Calu3 (cell line): ENCODE measurements at regions not wholly inside any gene's neighbourhood (a gene's known extent, or its start where the extent isn't known, plus 50 kb on each side); places are given as distances from the start of the nearest gene placed in this dataset.

Source experiments
- BruUV-seq: library from RNA; stranded (reverse); fragments of 400-500 nt; replicated peaks from 2 replicates; lab custom pipeline; 2021; lab: Mats Ljungman, UMichigan
- CTCF ChIA-PET: fragments of 300-600 bp; sonication (Branson Sonifier 250); formaldehyde crosslinking; loops from one replicate; lab custom pipeline; 2022; ENCODE audit warnings: antibody characterized with exemption; lab: Charles Lee
- DNase-seq: peaks from one replicate; pipeline ENCODE4 v3.0.0; 2022
- H3K27ac Mint-ChIP-seq: one replicate; pipeline ENCODE4 v1.8.0; 2022; ENCODE audit warnings: mixed read lengths; ENCODE audit not compliant: unreplicated experiment
- H3K27me3 Mint-ChIP-seq: one replicate; pipeline ENCODE4 v1.8.0; 2022; ENCODE audit warnings: mixed read lengths; ENCODE audit not compliant: unreplicated experiment
- H3K36me3 Mint-ChIP-seq: one replicate; pipeline ENCODE4 v1.8.0; 2022; ENCODE audit warnings: mild to moderate bottlenecking, moderate library complexity, mixed read lengths; ENCODE audit not compliant: insufficient read depth, unreplicated experiment
- H3K4me1 Mint-ChIP-seq: one replicate; pipeline ENCODE4 v1.8.0; 2022; ENCODE audit warnings: mild to moderate bottlenecking, low read depth, mixed read lengths; ENCODE audit not compliant: unreplicated experiment
- H3K4me3 Mint-ChIP-seq: one replicate; pipeline ENCODE4 v1.8.0; 2022; ENCODE audit warnings: mild to moderate bottlenecking, low read depth, moderate library complexity, mixed read lengths; ENCODE audit not compliant: unreplicated experiment
- H3K9me3 Mint-ChIP-seq: one replicate; pipeline ENCODE4 v1.8.0; 2022; ENCODE audit warnings: low read depth, mixed read lengths; ENCODE audit not compliant: unreplicated experiment
- intact Hi-C: fragments of 100-400 bp; cut with micrococcal nuclease; formaldehyde crosslinking; loops from one replicate; pipeline ENCODE4 v1.10.0; 2022; ENCODE audit not compliant: unreplicated experiment
- TF ChIP-seq, protein P1 (sequence below): fragments of 200-600 bp; IDR thresholded peaks from one replicate; pipeline ENCODE4 v1.8.0; 2022; ENCODE audit warnings: antibody characterized with exemption; ENCODE audit not compliant: unreplicated experiment

GRCh38 chr14:44108601-44109000 lies 398.5 kb downstream of the FSCB start:
- H3K9me3 Mint-ChIP-seq: peaks cover 13% of the 10 kb centered on the region

GRCh38 chr14:44107156-44107555 lies 399.9 kb downstream of the FSCB start:
- H3K27ac Mint-ChIP-seq: no peak overlapping the region
- intact Hi-C loops: no loop called here
- no peaks in the 10 kb centered on the region for H3K4me1 Mint-ChIP-seq
- TF ChIP-seq, protein P1, sequence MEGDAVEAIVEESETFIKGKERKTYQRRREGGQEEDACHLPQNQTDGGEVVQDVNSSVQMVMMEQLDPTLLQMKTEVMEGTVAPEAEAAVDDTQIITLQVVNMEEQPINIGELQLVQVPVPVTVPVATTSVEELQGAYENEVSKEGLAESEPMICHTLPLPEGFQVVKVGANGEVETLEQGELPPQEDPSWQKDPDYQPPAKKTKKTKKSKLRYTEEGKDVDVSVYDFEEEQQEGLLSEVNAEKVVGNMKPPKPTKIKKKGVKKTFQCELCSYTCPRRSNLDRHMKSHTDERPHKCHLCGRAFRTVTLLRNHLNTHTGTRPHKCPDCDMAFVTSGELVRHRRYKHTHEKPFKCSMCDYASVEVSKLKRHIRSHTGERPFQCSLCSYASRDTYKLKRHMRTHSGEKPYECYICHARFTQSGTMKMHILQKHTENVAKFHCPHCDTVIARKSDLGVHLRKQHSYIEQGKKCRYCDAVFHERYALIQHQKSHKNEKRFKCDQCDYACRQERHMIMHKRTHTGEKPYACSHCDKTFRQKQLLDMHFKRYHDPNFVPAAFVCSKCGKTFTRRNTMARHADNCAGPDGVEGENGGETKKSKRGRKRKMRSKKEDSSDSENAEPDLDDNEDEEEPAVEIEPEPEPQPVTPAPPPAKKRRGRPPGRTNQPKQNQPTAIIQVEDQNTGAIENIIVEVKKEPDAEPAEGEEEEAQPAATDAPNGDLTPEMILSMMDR: no peak
- no peak overlapping the region for H3K4me3 Mint-ChIP-seq
- H3K36me3 Mint-ChIP-seq: no peaks in the 10 kb centered on the region
- peaks cover 11% of the 10 kb centered on the region for H3K9me3 Mint-ChIP-seq
- BruUV-seq: no TSS peak
- DNase-seq: no peak
- no peaks in the 10 kb centered on the region for H3K27me3 Mint-ChIP-seq
- CTCF ChIA-PET: no interaction called here

More at GRCh38 chr14:44108601-44109000, 398.5 kb downstream of the FSCB start:
- Mint-ChIP-seq H3K36me3 (no peaks in the 10 kb centered on the region), H3K27me3 (no peaks in the 10 kb centered on the region), H3K4me3 (no peak overlapping the region), H3K4me1 (no peaks in the 10 kb centered on the region), H3K27ac (no peak overlapping the region)
- no TSS peak for BruUV-seq
- intact Hi-C loops: no loop called here
- TF ChIP-seq, protein P1: no peak
- no peak for DNase-seq
- CTCF ChIA-PET: no interaction called here

DNA sequence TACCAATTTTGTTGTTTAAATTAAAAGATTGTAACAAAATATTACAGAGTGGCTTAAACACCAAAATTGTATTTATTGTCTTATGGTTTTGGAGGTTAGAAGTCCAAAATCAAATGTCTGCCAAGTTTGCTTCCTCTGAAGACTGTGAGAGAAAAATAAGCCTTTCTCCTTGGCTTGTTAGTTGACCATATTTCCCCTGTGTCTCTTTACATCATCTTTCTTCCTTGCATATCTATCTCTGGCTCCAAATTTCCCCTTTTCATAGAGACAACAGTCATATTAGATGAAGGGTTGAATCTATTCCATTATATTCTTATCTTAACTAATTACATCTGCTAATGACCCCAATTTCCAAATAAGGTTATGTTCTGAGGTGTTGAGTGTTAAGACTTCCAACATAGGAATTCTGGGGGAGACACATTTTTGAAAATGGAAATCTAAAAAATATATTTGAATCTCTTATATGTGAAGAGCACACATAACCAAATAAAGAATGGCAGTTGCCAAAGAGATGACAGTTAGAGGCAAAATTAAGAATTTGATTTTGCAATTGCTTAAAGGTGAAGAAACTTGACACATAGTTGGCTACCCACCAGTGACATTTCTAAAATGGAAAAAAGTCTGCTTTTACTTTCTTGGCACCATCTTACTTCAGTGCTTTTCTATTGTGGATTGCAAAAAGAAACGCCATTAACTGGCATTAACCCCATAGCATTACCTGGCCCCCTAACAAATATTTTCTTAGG lies 407.2 kb downstream of the FSCB start:
- no peak overlapping the region for H3K27ac Mint-ChIP-seq
- BruUV-seq: no TSS peak
- H3K4me3 Mint-ChIP-seq: no peak overlapping the region
- no peaks in the 10 kb centered on the region for H3K36me3 Mint-ChIP-seq
- peaks cover 14% of the 10 kb centered on the region for H3K9me3 Mint-ChIP-seq
- CTCF ChIA-PET: no interaction called here
- no peaks in the 10 kb centered on the region for H3K27me3 Mint-ChIP-seq
- DNase-seq: no peak
- TF ChIP-seq, protein P1: no peak
- H3K4me1 Mint-ChIP-seq: no peaks in the 10 kb centered on the region
- intact Hi-C loops: no loop called here

DNA sequence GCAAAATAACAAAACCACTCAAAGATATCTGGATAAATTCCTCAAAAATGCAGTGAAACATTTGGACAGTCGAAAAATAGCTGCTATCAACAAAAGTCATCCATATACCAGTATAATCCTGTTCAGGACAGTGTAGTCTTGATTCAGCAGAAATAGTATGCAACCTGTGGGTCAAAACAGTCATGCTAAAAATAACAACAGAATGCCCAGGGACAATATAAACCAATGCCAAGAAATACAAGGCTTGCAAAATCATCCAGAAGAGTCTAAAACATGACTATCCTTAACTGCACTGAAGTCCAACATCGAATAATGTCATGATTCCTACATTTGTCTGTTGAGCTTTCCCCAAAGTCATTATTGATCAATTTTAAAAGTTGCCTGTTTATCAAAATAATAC lies 425.9 kb downstream of the FSCB start:
- DNase-seq: no peak
- Mint-ChIP-seq H3K36me3 (no peaks in the 10 kb centered on the region), H3K27me3 (no peaks in the 10 kb centered on the region), H3K9me3 (peaks cover 5% of the 10 kb centered on the region), H3K27ac (no peak overlapping the region), H3K4me1 (no peaks in the 10 kb centered on the region), H3K4me3 (no peak overlapping the region)
- BruUV-seq: no TSS peak
- TF ChIP-seq, protein P1: no peak
- CTCF ChIA-PET: no interaction called here
- intact Hi-C loops: no loop called here
